ENCODE measurements at regions not wholly inside any gene's neighbourhood (a gene's known extent, or its start where the extent isn't known, plus 50 kb on each side); places are given as distances from the start of the nearest gene placed in this dataset.

DNA sequence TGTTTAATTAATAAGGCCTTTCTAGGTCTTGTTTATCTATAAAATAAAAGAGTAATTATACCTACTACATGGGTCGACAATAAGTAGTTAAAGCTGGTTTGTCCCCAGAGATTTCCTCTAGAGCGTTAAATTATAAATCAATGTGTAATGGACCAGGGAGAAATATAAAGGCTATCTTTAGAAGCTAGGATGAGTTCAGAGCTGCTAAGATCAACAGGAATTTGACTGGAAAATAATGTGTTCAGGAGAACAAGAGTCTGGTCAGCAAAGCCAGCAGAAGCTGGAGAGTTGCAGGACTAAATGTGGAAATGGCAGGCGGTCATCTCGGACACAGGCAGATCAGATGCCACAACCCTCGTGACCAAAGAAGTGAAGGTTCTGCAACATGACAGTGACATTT, 428.8 kb downstream of the EPM2A start (continued):
- no peak for TF ChIP-seq ASH2L (IDR thresholded peaks at IDR 0.05; ENCODE audit: low read length)
- no peak for TF ChIP-seq CTCF (IDR thresholded peaks at IDR 0.05; ENCODE audit: control extremely low read depth in 1 of 3, insufficient read depth in 1 of 3, low read depth in 1 of 3, low read length in 3 of 3)
- TF ChIP-seq EP300 (IDR thresholded peaks at IDR 0.05; ENCODE audit: borderline replicate concordance in 1 of 2, low read depth in 2 of 2, low read length in 2 of 2), result no peak

All from H1 (cell line).